CD4-positive, alpha-beta T cell treated with Interleukin-17A for 1 hour (primary cell): ENCODE measurements at regions not wholly inside any gene's neighbourhood (a gene's known extent, or its start where the extent isn't known, plus 50 kb on each side); places are given as distances from the start of the nearest gene placed in this dataset.
A peak's percentile ranks its signal among the peaks of the same experiment; 100 is the strongest.

Experiments
- DNase-seq: peaks from one replicate; pipeline ENCODE4 v3.0.0-alpha.2; 2020

- DNase-seq = no peak
Observed at GRCh38 chr9:84592918-84593317, 76.6 kb upstream of the NTRK2 start.

GRCh38 chr9:84593352-84593751, 76.2 kb upstream of the NTRK2 start:
- no peak for DNase-seq

GRCh38 chr9:84597131-84597530, 72.4 kb upstream of the NTRK2 start:
- DNase-seq = no peak

- no peak for DNase-seq
Observed at GRCh38 chr9:84598921-84599636, 70.5 kb upstream of the NTRK2 start.

GRCh38 chr9:84600739-84601138, 68.8 kb upstream of the NTRK2 start:
- DNase-seq = no peak

GRCh38 chr9:84604223-84604622, 65.3 kb upstream of the NTRK2 start:
- DNase-seq = no peak

- no peak for DNase-seq
Observed at GRCh38 chr9:84609779-84610178, 59.8 kb upstream of the NTRK2 start.

- no peak for DNase-seq
Observed at GRCh38 chr9:84613431-84613830, 56.1 kb upstream of the NTRK2 start.

GRCh38 chr9:84615544-84615943, 54.0 kb upstream of the NTRK2 start:
- peak; percentile 1 for DNase-seq

GRCh38 chr9:84617411-84618029, 52.0 kb upstream of the NTRK2 start:
- DNase-seq = no peak
